ENCODE measurements at regions not wholly inside any gene's neighbourhood (a gene's known extent, or its start where the extent isn't known, plus 50 kb on each side); places are given as distances from the start of the nearest gene placed in this dataset.

GRCh38 chr10:71093531-71093930 is 118.8 kb upstream of the UNC5B start:
- no peak for TF ChIP-seq CTCF (IDR thresholded peaks at IDR 0.05)
- no peak for TF ChIP-seq POLR2A (IDR thresholded peaks at IDR 0.05)

Measured in thyroid gland (tissue), 4 donors.